ENCODE measurements at regions not wholly inside any gene's neighbourhood (a gene's known extent, or its start where the extent isn't known, plus 50 kb on each side); places are given as distances from the start of the nearest gene placed in this dataset.

DNA sequence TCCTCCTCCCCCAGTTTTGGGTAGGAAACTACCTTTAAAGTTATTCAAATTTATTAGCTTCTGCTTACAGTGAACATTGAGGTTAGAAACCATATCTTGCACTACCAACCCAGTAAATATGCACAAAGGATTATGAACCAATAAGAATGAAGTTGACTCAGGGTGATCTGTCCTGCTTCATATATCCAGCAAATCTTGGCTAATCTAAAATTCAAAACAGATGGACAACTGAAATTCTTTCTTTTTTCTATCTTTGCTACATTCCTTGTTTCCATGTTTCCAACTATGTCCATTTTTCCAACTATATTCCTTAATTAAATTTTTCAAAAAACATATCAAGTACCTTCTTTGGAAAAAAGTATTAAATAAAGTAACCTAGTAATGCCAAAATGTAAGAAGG lies 149.3 kb downstream of the FAM124B start:
- TF ChIP-seq POLR2A (IDR thresholded peaks at IDR 0.05) (no peak), CTCF (IDR thresholded peaks at IDR 0.05) (no peak)
